ENCODE measurements at regions not wholly inside any gene's neighbourhood (a gene's known extent, or its start where the extent isn't known, plus 50 kb on each side); places are given as distances from the start of the nearest gene placed in this dataset.

- no peaks in the 10 kb centered on the region for H3K27me3 ChIP-seq
- no peak overlapping the region for H3K4me3 ChIP-seq
- H3K36me3 ChIP-seq: no peaks in the 10 kb centered on the region
- no peak for TF ChIP-seq POLR2AphosphoS5 (IDR thresholded peaks at IDR 0.05)
- TF ChIP-seq POLR2A (IDR thresholded peaks at IDR 0.05): no peak
- no peak for TF ChIP-seq EP300 (IDR thresholded peaks at IDR 0.05; ENCODE audit: low read depth)
- no peak for TF ChIP-seq CTCF (IDR thresholded peaks at IDR 0.05)
- intact Hi-C loops (cut with DNase I; ENCODE audit: low total_unique reads) (loop anchor here (1.0 kb wide), 1 partner anchor 41 kb away; no protein-coding TSS in a partner anchor), in situ Hi-C loops (cut with MboI; ENCODE audit: low pct_ligation_motif_present in 1 of 4, low pct_unique_long_range_greater_than_20kb in 1 of 4, low sequenced_read_pairs in 3 of 4) (no loop called here)
- H3K4me1 ChIP-seq: peaks cover 0 to 6% (median 3%) of the 10 kb centered on the region in 4 donors
- WGBS, 2 donors (ENCODE audit: low coverage in 1 of 2): 93 to 100% methylated on average over 3 to 4 of the region's 4 CpGs
- DNase-seq: no peak
- H3K27ac ChIP-seq: no peak overlapping the region
- H3K9me3 ChIP-seq: no peaks in the 10 kb centered on the region
Measured at GRCh38 chr2:15681089-15681885, 89.6 kb downstream of the DDX1 start.

- in situ Hi-C loops (cut with MboI; ENCODE audit: low pct_ligation_motif_present in 1 of 4, low pct_unique_long_range_greater_than_20kb in 1 of 4, low sequenced_read_pairs in 3 of 4): no loop called here
- Histone ChIP-seq H3K27me3 (no peaks in the 10 kb centered on the region), H3K4me3 (no peak overlapping the region), H3K36me3 (no peaks in the 10 kb centered on the region), H3K27ac (no peak overlapping the region), H3K9me3 (no peaks in the 10 kb centered on the region), H3K4me1 (peaks cover 0 to 3% (median 2%) of the 10 kb centered on the region in 4 donors)
- intact Hi-C loops (cut with DNase I; ENCODE audit: low total_unique reads): no loop called here
- no peak for DNase-seq
- TF ChIP-seq CTCF (IDR thresholded peaks at IDR 0.05) (no peak), POLR2A (IDR thresholded peaks at IDR 0.05) (no peak), POLR2AphosphoS5 (IDR thresholded peaks at IDR 0.05) (no peak)
- WGBS, 2 donors (ENCODE audit: low coverage in 1 of 2): 77 to 100% methylated on average over 1 to 4 of the region's 4 CpGs
Measured at GRCh38 chr2:15682354-15682753, 90.7 kb downstream of the DDX1 start.

- Histone ChIP-seq H3K36me3 (no peaks in the 10 kb centered on the region), H3K4me1 (no peaks in the 10 kb centered on the region), H3K27ac (no peak overlapping the region), H3K9me3 (no peaks in the 10 kb centered on the region), H3K4me3 (no peak overlapping the region), H3K27me3 (no peaks in the 10 kb centered on the region)
- no peak for DNase-seq
- 83 to 94% methylated on average over 5 to 13 of the region's 13 CpGs for WGBS, 2 donors (ENCODE audit: low coverage in 1 of 2)
- intact Hi-C loops (cut with DNase I; ENCODE audit: low total_unique reads) (no loop called here), in situ Hi-C loops (cut with MboI; ENCODE audit: low pct_ligation_motif_present in 1 of 4, low pct_unique_long_range_greater_than_20kb in 1 of 4, low sequenced_read_pairs in 3 of 4) (no loop called here)
- TF ChIP-seq CTCF (IDR thresholded peaks at IDR 0.05) (no peak), POLR2AphosphoS5 (IDR thresholded peaks at IDR 0.05) (no peak), EP300 (IDR thresholded peaks at IDR 0.05; ENCODE audit: low read depth) (no peak), POLR2A (IDR thresholded peaks at IDR 0.05) (no peak)
Measured at GRCh38 chr2:15684161-15685039, 92.7 kb downstream of the DDX1 start.

GRCh38 chr2:15685143-15685542 is 93.5 kb downstream of the DDX1 start:
- Histone ChIP-seq H3K4me3 (no peak overlapping the region), H3K27me3 (no peaks in the 10 kb centered on the region), H3K4me1 (no peaks in the 10 kb centered on the region), H3K36me3 (no peaks in the 10 kb centered on the region), H3K9me3 (no peaks in the 10 kb centered on the region), H3K27ac (no peak overlapping the region)
- intact Hi-C loops (cut with DNase I; ENCODE audit: low total_unique reads): no loop called here
- no peak for DNase-seq
- TF ChIP-seq EP300 (IDR thresholded peaks at IDR 0.05; ENCODE audit: low read depth) (no peak), POLR2AphosphoS5 (IDR thresholded peaks at IDR 0.05) (no peak), CTCF (IDR thresholded peaks at IDR 0.05) (no peak), POLR2A (IDR thresholded peaks at IDR 0.05) (no peak)
- 89 to 95% methylated on average over 4 to 9 of the region's 9 CpGs for whole genome bisulfite sequencing, 2 donors (ENCODE audit: low coverage in 1 of 2)
- in situ Hi-C loops (cut with MboI; ENCODE audit: low pct_ligation_motif_present in 1 of 4, low pct_unique_long_range_greater_than_20kb in 1 of 4, low sequenced_read_pairs in 3 of 4): no loop called here

Measured in transverse colon (tissue), 4 donors.